Esophagus muscularis mucosa (tissue), 4 donors: ENCODE measurements at regions not wholly inside any gene's neighbourhood (a gene's known extent, or its start where the extent isn't known, plus 50 kb on each side); places are given as distances from the start of the nearest gene placed in this dataset.

Experiments used
- CTCF ChIP-seq, 3 experiments: fragments of 200-600 bp in 2 of 3; fragments of 450-650 bp in 1 of 3; sonication (generic) in 2 of 3; IDR thresholded peaks; one replicate each; pipeline ENCODE4 v1.5.1; 2017 to 2019; ENCODE audit warnings: antibody characterized with exemption in 3 of 3, mild to moderate bottlenecking in 2 of 3, moderate library complexity in 1 of 3
- EP300 ChIP-seq: sonication (generic); formaldehyde crosslinking; IDR thresholded peaks from one replicate; pipeline ENCODE4 v1.6.1; 2017; ENCODE audit warnings: antibody characterized with exemption
- POLR2A ChIP-seq: fragments of 450-650 bp; IDR thresholded peaks from one replicate; pipeline ENCODE4 v1.6.1; 2017; ENCODE audit warnings: antibody characterized with exemption, moderate library complexity, mild to moderate bottlenecking, low read depth
- POLR2AphosphoS5 ChIP-seq, 2 donors: sonication (generic); formaldehyde crosslinking; IDR thresholded peaks; one replicate each; pipeline ENCODE4 v1.6.1; 2017; ENCODE audit warnings: antibody characterized with exemption in 2 of 2

- no peak for TF ChIP-seq POLR2A
- TF ChIP-seq CTCF (IDR thresholded peaks at IDR 0.05): no peak
- TF ChIP-seq POLR2AphosphoS5 (IDR thresholded peaks at IDR 0.05): peak in 1 of 2 donors; percentile 19
- TF ChIP-seq EP300: no peak
These were observed 301.8 kb upstream of the MCTP2 start for GRCh38 chr15:93929375-93930094.
